HEK293 (cell line): ENCODE measurements at regions not wholly inside any gene's neighbourhood (a gene's known extent, or its start where the extent isn't known, plus 50 kb on each side); places are given as distances from the start of the nearest gene placed in this dataset.
"Not testable (repeated sequence)": the region's sequence is repeated elsewhere in the genome, so short reads cannot be mapped to it uniquely, and the experiment has no call there.

Source experiments
- CTCF ChIA-PET: fragments of 350-600 bp; formaldehyde crosslinking; extraction: SDS; loops from one replicate; lab custom pipeline; 2021; ENCODE audit warnings: antibody characterized with exemption; lab: Yijun Ruan, JAX
- POLR2A ChIA-PET: fragments of 300-600 bp; formaldehyde crosslinking; extraction: SDS; loops from one replicate; lab custom pipeline; 2020; ENCODE audit warnings: antibody characterized with exemption, inconsistent platforms; lab: Yijun Ruan, JAX
- H3K27ac ChIP-seq: fragments of 200-500 bp; sonication (Bioruptor generic); 2 replicates; pipeline ENCODE4 v1.5.1; 2014; ENCODE audit warnings: low read depth, low read length, control low read depth, inconsistent platforms; ENCODE audit errors: extremely low read depth
- H3K36me3 ChIP-seq, 2 experiments: fragments of 200-500 bp in 1 of 2; sonication (Bioruptor generic) in 1 of 2; 1 replicate in 1 of 2; 2 replicates in 1 of 2; pipeline ENCODE4 v1.5.1; 2014 to 2017; ENCODE audit warnings: inconsistent platforms in 2 of 2, low read length in 2 of 2; ENCODE audit not compliant: control insufficient read depth in 2 of 2, insufficient read depth in 1 of 2
- H3K4me1 ChIP-seq: fragments of 200-500 bp; sonication (Bioruptor generic); 2 replicates; pipeline ENCODE4 v1.5.1; 2014; ENCODE audit warnings: mild to moderate bottlenecking, low read length, inconsistent platforms; ENCODE audit not compliant: control insufficient read depth, insufficient read depth
- H3K4me3 ChIP-seq: 2 replicates; pipeline ENCODE4 v1.5.1; 2011; ENCODE audit warnings: low read depth, mild to moderate bottlenecking, control low read depth, low read length, moderate library complexity
- H3K9me3 ChIP-seq: fragments of 200-500 bp; sonication (Bioruptor generic); 2 replicates; pipeline ENCODE4 v1.5.1; 2014; ENCODE audit warnings: low read depth, low read length, inconsistent platforms; ENCODE audit not compliant: control insufficient read depth, insufficient read depth
- SP7 ChIP-seq: fragments of 450-650 bp; formaldehyde crosslinking; IDR thresholded peaks from 2 replicates; pipeline ENCODE4 v1.5.1; 2016; ENCODE audit warnings: missing biosample characterization, missing genetic modification characterization
- ZBTB1 ChIP-seq: fragments of 450-650 bp; formaldehyde crosslinking; IDR thresholded peaks from 2 replicates; pipeline ENCODE4 v1.5.1; 2016; ENCODE audit warnings: missing biosample characterization, missing genetic modification characterization
- ZBTB8A ChIP-seq: fragments of 450-650 bp; formaldehyde crosslinking; IDR thresholded peaks from 2 replicates; pipeline ENCODE4 v1.5.1; 2016; ENCODE audit warnings: missing biosample characterization, missing genetic modification characterization
- ZNF140 ChIP-seq: fragments of 450-650 bp; formaldehyde crosslinking; IDR thresholded peaks from 2 replicates; pipeline ENCODE4 v1.5.1; 2016; ENCODE audit warnings: missing biosample characterization, missing genetic modification characterization
- ZNF2 ChIP-seq: fragments of 450-650 bp; formaldehyde crosslinking; IDR thresholded peaks from 2 replicates; pipeline ENCODE4 v1.5.1; 2016; ENCODE audit warnings: missing biosample characterization, missing genetic modification characterization
- ZNF202 ChIP-seq: fragments of 450-650 bp; formaldehyde crosslinking; IDR thresholded peaks from 2 replicates; pipeline ENCODE4 v1.5.1; 2016; ENCODE audit warnings: missing biosample characterization, missing genetic modification characterization, borderline replicate concordance
- ZNF354C ChIP-seq: fragments of 450-650 bp; formaldehyde crosslinking; IDR thresholded peaks from 2 replicates; pipeline ENCODE4 v1.5.1; 2016; ENCODE audit warnings: missing biosample characterization, missing genetic modification characterization, low read depth, borderline replicate concordance
- ZNF394 ChIP-seq: fragments of 450-650 bp; formaldehyde crosslinking; IDR thresholded peaks from 2 replicates; pipeline ENCODE4 v1.5.1; 2016; ENCODE audit warnings: missing biosample characterization, missing genetic modification characterization, mild to moderate bottlenecking, moderate library complexity, borderline replicate concordance
- ZNF416 ChIP-seq: fragments of 450-650 bp; formaldehyde crosslinking; IDR thresholded peaks from 2 replicates; pipeline ENCODE4 v1.5.1; 2016; ENCODE audit warnings: missing biosample characterization, missing genetic modification characterization
- ZNF426 ChIP-seq: fragments of 450-650 bp; formaldehyde crosslinking; IDR thresholded peaks from 2 replicates; pipeline ENCODE4 v1.5.1; 2017; ENCODE audit warnings: missing biosample characterization, missing genetic modification characterization, mild to moderate bottlenecking, inconsistent platforms, moderate library complexity
- ZNF433 ChIP-seq: fragments of 450-650 bp; formaldehyde crosslinking; IDR thresholded peaks from 2 replicates; pipeline ENCODE4 v1.5.1; 2016; ENCODE audit warnings: missing biosample characterization, missing genetic modification characterization, low read depth
- ZNF510 ChIP-seq: fragments of 450-650 bp; formaldehyde crosslinking; IDR thresholded peaks from 2 replicates; pipeline ENCODE4 v1.5.1; 2018; ENCODE audit warnings: mild to moderate bottlenecking, missing genetic modification characterization, missing biosample characterization; ENCODE audit not compliant: insufficient replicate concordance
- ZNF555 ChIP-seq: fragments of 450-650 bp; formaldehyde crosslinking; conservative IDR thresholded peaks from 2 replicates; pipeline ENCODE4 v1.5.1; 2017; ENCODE audit warnings: missing biosample characterization, mild to moderate bottlenecking, missing genetic modification characterization, inconsistent platforms
- ZNF623 ChIP-seq: fragments of 450-650 bp; formaldehyde crosslinking; IDR thresholded peaks from 2 replicates; pipeline ENCODE4 v1.5.1; 2016; ENCODE audit warnings: missing biosample characterization, missing genetic modification characterization
- ZNF654 ChIP-seq: fragments of 450-650 bp; formaldehyde crosslinking; IDR thresholded peaks from 2 replicates; pipeline ENCODE4 v1.5.1; 2016; ENCODE audit warnings: low read depth, missing biosample characterization, missing genetic modification characterization
- ZNF76 ChIP-seq: fragments of 450-650 bp; formaldehyde crosslinking; IDR thresholded peaks from 2 replicates; pipeline ENCODE4; 2016; ENCODE audit warnings: low read depth, missing biosample characterization, missing genetic modification characterization, borderline replicate concordance
- TF ChIP-seq, protein P1 (sequence below): fragments of 450-650 bp; formaldehyde crosslinking; conservative IDR thresholded peaks from 2 replicates; pipeline ENCODE4 v1.5.1; 2016; ENCODE audit warnings: low read depth, missing biosample characterization, missing genetic modification characterization
- TF ChIP-seq, protein P2 (sequence below): fragments of 450-650 bp; formaldehyde crosslinking; conservative IDR thresholded peaks from 2 replicates; pipeline ENCODE4 v1.5.1; 2016; ENCODE audit warnings: low read depth, missing biosample characterization, missing genetic modification characterization
- TF ChIP-seq, protein P3 (sequence below): fragments of 450-650 bp; formaldehyde crosslinking; IDR thresholded peaks from 2 replicates; pipeline ENCODE4 v1.5.1; 2016; ENCODE audit warnings: missing biosample characterization, missing genetic modification characterization, low read depth

DNA sequence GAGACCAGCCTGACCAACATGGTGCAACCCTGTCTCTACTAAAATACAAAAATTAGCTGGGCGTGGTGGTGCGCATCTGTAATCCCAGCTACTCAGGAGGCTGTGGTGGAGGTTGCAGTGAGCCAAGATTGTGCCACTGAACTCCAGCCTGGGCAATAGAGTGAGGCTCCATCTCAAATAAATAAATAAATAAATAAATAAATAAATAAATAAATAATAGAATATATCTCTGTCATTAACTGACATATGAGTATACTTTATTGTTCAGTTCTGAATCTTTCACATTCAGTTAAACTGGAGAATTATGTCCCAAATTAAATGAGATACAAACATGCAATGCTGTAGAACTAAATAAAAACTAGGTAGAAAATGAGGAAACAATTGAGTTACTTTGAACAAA, 501.2 kb downstream of the PCDH11X start:
- POLR2A ChIA-PET, H3K36me3 ChIP-seq, H3K4me3 ChIP-seq, H3K4me1 ChIP-seq, H3K27ac ChIP-seq, CTCF ChIA-PET, H3K9me3 ChIP-seq: not testable (repeated sequence)
- TF ChIP-seq, protein P1, sequence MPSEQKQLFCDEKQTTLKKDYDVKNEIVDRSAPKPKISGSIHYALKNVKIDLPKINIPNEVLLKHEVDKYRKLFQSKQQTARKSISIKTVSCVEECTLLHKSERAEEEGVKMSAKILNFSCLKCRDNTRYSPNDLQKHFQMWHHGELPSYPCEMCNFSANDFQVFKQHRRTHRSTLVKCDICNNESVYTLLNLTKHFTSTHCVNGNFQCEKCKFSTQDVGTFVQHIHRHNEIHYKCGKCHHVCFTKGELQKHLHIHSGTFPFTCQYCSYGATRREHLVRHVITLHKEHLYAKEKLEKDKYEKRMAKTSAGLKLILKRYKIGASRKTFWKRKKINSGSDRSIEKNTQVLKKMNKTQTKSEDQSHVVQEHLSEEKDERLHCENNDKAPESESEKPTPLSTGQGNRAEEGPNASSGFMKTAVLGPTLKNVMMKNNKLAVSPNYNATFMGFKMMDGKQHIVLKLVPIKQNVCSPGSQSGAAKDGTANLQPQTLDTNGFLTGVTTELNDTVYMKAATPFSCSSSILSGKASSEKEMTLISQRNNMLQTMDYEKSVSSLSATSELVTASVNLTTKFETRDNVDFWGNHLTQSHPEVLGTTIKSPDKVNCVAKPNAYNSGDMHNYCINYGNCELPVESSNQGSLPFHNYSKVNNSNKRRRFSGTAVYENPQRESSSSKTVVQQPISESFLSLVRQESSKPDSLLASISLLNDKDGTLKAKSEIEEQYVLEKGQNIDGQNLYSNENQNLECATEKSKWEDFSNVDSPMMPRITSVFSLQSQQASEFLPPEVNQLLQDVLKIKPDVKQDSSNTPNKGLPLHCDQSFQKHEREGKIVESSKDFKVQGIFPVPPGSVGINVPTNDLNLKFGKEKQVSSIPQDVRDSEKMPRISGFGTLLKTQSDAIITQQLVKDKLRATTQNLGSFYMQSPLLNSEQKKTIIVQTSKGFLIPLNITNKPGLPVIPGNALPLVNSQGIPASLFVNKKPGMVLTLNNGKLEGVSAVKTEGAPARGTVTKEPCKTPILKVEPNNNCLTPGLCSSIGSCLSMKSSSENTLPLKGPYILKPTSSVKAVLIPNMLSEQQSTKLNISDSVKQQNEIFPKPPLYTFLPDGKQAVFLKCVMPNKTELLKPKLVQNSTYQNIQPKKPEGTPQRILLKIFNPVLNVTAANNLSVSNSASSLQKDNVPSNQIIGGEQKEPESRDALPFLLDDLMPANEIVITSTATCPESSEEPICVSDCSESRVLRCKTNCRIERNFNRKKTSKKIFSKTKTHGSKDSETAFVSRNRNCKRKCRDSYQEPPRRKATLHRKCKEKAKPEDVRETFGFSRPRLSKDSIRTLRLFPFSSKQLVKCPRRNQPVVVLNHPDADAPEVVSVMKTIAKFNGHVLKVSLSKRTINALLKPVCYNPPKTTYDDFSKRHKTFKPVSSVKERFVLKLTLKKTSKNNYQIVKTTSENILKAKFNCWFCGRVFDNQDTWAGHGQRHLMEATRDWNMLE (tag by site-specific recombination) = peak; percentile 57; the same call in 1 of the 2 replicates
- 0 out of 2 replicates have a peak, but pooled peaks have one; percentile 19 for TF ChIP-seq ZNF654
- peak; percentile 37; the same call in 1 of the 2 replicates for TF ChIP-seq ZBTB8A (tag by site-specific recombination)
- TF ChIP-seq ZNF354C (tag by site-specific recombination) = 0 out of 2 replicates have a peak, but pooled peaks have one; percentile 20
- TF ChIP-seq ZNF510 (tag by site-specific recombination) = peak; percentile 34
- peak; percentile 49; the same call in 1 of the 2 replicates for TF ChIP-seq ZNF140 (tag by site-specific recombination)
- peak; percentile 50; the same call in 1 of the 2 replicates for TF ChIP-seq ZNF394 (tag by site-specific recombination)
- TF ChIP-seq, protein P2, sequence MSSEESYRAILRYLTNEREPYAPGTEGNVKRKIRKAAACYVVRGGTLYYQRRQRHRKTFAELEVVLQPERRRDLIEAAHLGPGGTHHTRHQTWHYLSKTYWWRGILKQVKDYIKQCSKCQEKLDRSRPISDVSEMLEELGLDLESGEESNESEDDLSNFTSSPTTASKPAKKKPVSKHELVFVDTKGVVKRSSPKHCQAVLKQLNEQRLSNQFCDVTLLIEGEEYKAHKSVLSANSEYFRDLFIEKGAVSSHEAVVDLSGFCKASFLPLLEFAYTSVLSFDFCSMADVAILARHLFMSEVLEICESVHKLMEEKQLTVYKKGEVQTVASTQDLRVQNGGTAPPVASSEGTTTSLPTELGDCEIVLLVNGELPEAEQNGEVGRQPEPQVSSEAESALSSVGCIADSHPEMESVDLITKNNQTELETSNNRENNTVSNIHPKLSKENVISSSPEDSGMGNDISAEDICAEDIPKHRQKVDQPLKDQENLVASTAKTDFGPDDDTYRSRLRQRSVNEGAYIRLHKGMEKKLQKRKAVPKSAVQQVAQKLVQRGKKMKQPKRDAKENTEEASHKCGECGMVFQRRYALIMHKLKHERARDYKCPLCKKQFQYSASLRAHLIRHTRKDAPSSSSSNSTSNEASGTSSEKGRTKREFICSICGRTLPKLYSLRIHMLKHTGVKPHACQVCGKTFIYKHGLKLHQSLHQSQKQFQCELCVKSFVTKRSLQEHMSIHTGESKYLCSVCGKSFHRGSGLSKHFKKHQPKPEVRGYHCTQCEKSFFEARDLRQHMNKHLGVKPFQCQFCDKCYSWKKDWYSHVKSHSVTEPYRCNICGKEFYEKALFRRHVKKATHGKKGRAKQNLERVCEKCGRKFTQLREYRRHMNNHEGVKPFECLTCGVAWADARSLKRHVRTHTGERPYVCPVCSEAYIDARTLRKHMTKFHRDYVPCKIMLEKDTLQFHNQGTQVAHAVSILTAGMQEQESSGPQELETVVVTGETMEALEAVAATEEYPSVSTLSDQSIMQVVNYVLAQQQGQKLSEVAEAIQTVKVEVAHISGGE (tag by site-specific recombination) = peak; percentile 70
- TF ChIP-seq ZNF623 (tag by site-specific recombination) = peak; percentile 39; the same call in 1 of the 2 replicates
- peak; percentile 77 for TF ChIP-seq ZNF555 (tag by site-specific recombination)
- peak; percentile 78 for TF ChIP-seq ZNF426 (tag by site-specific recombination)
- TF ChIP-seq ZNF433 = peak; percentile 59
- TF ChIP-seq ZNF202 (tag by site-specific recombination) = 0 out of 2 replicates have a peak, but pooled peaks have one; percentile 58

DNA sequence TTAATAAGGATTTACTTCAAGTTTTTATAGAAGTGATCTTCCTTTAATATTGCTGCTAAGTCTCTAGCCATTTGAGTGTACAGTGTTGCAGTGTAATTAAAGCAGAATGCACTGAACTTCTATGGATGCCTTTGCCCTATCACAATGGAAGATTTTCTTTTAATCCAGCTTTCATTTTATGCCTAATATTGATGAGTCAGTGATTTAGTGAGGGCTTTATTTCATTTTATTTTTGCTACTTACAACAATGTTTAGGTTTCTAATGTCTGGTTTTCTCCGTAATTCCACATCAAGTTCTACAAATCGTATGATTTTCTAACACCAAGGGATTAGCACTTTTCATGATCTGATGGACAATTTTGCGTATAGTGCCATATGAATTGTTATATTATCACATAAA, 504.1 kb downstream of the PCDH11X start:
- no peak overlapping the region for H3K27ac ChIP-seq
- POLR2A ChIA-PET = no interaction called here
- no peaks in the 10 kb centered on the region for H3K9me3 ChIP-seq
- no peak overlapping the region for H3K4me3 ChIP-seq
- TF ChIP-seq ZNF654 (no peak), ZBTB1 (tag by site-specific recombination) (no peak), ZNF416 (tag by site-specific recombination) (no peak), SP7 (no peak), ZNF2 (tag by site-specific recombination) (no peak), ZNF76 (tag by site-specific recombination) (no peak)
- TF ChIP-seq, protein P3, sequence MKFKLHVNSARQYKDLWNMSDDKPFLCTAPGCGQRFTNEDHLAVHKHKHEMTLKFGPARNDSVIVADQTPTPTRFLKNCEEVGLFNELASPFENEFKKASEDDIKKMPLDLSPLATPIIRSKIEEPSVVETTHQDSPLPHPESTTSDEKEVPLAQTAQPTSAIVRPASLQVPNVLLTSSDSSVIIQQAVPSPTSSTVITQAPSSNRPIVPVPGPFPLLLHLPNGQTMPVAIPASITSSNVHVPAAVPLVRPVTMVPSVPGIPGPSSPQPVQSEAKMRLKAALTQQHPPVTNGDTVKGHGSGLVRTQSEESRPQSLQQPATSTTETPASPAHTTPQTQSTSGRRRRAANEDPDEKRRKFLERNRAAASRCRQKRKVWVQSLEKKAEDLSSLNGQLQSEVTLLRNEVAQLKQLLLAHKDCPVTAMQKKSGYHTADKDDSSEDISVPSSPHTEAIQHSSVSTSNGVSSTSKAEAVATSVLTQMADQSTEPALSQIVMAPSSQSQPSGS = no peak
- TF ChIP-seq, all 188 proteins: peak for 0
- CTCF ChIA-PET = no interaction called here
- Histone ChIP-seq H3K4me1 (no peaks in the 10 kb centered on the region), H3K36me3 (no peaks in the 10 kb centered on the region)

GRCh38 chrX:92298067-92298466, 518.9 kb downstream of the PCDH11X start:
- H3K4me1 ChIP-seq, CTCF ChIA-PET, H3K9me3 ChIP-seq, POLR2A ChIA-PET, H3K27ac ChIP-seq, H3K36me3 ChIP-seq, H3K4me3 ChIP-seq: not testable (repeated sequence)

DNA sequence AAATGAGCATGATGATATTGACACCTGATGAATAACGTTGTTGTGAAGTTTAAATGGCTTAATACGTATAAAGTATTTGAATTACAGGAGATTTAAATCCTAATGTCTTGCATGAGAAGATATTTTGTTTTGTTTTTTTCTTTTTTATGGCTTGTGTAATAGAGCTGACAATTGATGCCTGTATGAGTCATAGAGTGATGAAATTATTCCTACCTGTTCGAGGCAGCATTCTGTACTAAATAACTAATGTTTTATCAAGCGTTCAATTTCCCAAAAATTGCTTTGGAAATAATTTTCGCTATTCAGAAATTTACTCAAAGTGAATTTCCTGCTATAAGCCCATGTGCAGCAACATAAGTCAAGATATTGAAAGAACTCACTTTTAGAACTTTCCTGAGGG, 554.0 kb downstream of the PCDH11X start:
- POLR2A ChIA-PET, H3K4me1 ChIP-seq, H3K36me3 ChIP-seq, CTCF ChIA-PET, H3K4me3 ChIP-seq, H3K27ac ChIP-seq, H3K9me3 ChIP-seq: not testable (repeated sequence)
